Activated CD8-positive, alpha-beta memory T cell treated with anti-CD3 and anti-CD28 coated beads, Interleukin-2, amount 50 U/mL, for 24 hours (primary cell): ENCODE measurements at regions not wholly inside any gene's neighbourhood (a gene's known extent, or its start where the extent isn't known, plus 50 kb on each side); places are given as distances from the start of the nearest gene placed in this dataset.

ENCODE experiments used
- DNase-seq: peaks from one replicate; pipeline ENCODE4 v3.0.0-alpha.2; 2020; ENCODE audit errors: extremely low read depth

- no peak for DNase-seq
Observed at GRCh38 chr18:32621034-32621433, 150.4 kb upstream of the GAREM1 start.

DNA sequence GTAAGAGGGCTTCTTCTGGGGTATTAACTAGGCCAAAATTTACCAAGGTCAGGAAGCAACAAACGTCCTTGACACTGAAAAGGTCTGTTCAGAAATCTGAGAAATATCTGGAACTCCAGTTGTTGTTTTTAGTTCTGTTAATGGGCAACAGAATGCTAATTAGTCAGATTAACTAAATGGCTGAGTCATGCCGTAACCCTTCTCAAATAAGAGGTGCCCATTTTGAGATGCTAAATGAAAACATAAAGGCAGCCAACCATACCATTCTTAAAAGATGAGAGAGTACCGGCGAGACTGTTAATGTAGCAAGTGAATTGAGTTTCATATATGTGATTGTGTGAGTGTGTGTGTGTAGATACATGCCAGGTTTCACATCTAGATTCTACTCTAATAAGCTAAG, 147.9 kb upstream of the GAREM1 start:
- no peak for DNase-seq

GRCh38 chr18:32613821-32614220, 143.1 kb upstream of the GAREM1 start:
- DNase-seq, result no peak

GRCh38 chr18:32612651-32613050, 142.0 kb upstream of the GAREM1 start:
- DNase-seq, result no peak

DNA sequence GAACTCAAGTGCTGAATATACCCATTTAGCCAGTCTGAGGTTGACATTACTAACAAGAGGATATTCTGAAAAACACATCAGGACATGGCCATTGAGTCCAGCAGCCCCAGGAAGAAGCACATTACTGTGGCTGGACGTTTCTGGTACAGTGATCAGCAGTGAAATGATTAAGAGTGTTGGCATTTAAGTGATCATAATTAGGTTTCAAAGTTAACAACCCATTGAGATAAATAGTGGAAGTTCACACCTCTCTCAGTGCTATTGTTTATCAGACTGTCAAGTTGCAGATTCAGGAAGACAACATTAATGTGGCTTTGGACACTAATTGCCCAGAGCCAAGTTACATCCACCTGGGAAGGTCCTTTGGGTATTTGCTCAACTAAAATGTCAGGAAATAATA, 139.5 kb upstream of the GAREM1 start:
- DNase-seq, result no peak

GRCh38 chr18:32607816-32608215, 137.1 kb upstream of the GAREM1 start:
- no peak for DNase-seq

DNA sequence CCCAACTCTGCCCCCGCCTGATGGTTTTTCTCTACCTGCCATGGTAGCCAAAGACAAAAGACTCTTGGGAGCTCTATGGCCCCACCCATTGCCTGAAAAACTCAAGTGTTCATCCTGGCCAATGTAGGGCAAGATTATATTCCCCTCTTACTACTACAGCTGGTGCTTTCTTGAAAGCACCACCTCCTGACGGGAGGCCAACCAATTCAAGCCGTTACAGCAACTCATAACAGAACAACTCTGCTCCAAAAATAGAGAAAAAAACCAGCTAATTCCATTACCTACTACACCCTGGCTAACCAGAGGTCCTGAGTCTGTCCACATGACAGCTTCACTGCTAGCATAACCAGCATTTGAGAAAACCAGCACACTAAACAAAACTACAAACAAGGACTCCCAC, 127.5 kb upstream of the GAREM1 start:
- no peak for DNase-seq

DNA sequence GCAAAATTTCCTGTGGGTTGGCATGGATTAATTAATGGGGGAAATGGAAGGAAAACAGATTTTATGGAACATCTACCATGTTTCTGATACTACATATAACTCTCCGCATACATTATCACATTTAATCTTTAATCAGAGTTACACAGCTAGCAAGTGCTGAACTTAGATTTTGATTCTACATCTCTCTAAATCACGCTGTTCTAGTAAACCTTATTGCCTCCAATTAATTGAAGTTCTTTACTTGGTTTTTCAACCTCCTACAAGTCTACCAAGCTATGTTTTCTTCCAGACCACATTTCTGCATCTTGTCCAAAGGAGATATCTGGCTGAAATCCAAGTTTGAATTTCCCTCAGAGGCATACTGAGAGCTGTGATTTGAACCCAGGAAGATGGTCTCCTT, 125.8 kb upstream of the GAREM1 start:
- DNase-seq, result no peak

- DNase-seq, result no peak
Observed at GRCh38 chr18:32595832-32596231, 125.2 kb upstream of the GAREM1 start.

DNA sequence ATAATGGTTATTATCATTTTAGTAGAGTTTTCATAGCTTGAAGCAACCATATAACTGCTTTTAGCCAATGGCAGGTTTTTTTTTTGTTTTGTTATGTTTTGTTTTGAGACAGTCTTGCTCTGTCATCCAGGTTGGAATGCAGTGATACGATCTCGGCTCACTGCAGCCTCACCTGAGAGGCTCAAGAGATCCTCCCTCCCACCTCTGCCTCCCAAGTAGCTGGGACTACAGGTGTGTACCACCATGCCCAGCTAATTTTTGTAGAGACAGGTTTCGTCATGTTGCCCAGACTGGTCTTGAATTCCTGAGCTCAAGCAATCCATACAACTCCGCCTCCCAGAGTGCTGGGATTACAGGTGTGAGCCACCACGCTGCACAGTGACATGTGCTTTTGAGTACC, 117.5 kb upstream of the GAREM1 start:
- no peak for DNase-seq

DNA sequence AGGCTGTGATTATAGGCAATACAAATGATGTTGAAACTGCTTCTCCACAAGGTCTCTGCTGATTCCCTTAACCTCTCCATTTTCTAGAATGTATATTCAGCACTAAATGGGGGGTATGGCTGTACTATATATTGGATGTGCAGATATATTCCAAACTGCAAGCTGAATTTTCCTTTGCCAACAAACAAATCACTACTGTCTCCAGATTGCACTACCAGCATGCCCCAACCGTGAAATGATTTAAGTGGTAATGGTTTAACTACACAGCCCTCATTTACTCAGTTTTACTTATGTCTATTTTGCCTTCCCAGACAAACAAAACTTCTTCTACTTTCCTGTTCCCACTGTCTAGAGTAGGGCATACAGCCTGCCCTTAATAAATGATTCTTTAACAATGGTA, 112.7 kb upstream of the GAREM1 start:
- DNase-seq, result no peak

DNA sequence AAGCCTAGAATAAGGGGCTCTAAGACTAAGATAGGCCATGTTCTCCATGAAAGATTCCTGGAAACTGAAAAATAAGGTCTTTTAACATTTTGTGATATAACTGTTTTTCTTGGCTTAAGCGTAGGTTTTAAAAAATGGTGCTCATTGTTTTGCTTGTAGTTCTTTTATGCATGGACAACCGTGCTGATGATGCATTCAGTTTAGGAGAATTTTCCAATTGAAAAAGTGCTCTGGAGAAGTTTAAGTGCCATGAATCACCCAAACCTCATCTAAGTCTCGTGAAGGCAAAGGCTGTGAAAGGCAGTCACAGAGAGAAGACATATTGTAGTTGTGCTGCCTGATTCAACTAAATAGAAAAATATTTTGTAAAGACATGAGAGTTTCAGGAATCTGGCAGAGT, 111.8 kb upstream of the GAREM1 start:
- no peak for DNase-seq

DNA sequence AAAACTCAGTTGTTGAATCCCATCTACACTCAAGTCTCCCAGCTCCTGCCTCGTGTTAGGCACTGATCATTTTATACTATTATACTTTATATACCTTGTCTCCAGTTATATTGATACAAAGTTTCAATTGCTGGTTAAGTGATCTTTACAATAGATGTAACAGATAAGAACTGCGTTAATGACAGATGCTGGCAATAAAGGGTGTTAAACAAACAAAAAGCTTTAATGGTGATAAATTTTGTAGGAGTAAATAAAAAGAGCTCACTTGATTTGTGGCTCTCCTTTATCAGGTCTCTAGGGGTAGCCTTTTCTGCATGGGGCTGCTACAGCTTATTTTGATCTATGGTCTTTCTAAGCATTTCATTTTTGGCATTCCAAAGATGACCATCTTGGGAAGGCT, 106.9 kb upstream of the GAREM1 start:
- no peak for DNase-seq

DNA sequence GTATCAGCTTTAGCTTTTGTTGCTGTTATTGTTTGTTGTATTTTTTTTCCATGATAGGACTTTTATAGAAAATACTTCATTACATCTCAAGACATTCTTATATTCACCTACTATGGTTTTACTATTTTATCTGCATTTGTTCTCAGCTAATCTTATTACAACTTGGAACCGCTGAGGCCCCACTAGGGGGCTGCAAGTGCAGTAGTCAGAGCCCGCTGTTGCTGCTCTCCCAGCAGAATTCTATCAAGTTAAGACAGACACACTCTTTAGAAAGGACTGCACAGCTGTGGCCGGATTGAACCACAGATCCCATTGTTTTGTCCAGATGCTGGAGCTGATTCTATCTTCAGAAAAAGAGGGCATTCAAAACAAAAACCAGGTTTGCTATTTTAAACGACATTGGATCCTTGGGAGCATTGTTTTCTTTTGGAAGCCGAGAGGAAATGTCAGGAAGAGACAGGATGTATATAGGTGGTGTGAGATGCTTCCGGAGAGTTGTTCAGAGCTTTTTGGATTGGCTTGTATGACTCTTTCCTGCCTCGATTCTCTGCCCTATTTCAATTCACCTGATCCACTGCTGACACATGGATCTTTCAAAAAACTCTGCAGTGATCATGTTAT, 105.7 kb upstream of the GAREM1 start:
- no peak for DNase-seq

DNA sequence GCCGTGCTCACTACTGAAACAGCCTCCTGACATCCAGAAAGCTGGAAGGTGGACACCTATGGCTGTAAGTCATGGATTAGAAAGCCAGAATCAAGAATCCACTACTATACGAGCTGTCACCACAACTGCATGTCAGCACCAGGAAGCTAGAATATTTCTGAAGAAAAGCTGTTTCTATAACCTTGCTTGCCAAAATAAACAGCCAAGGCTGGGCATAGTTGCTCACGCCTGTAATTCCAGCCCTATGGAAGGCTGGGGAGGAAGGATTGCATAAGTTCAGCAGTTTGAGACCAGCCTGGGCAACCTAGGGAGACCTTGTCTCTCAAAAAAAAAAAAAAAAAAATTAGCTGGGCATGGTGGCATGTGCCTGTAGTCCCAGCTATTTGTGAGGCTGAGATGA, 96.3 kb upstream of the GAREM1 start:
- DNase-seq, result no peak

DNA sequence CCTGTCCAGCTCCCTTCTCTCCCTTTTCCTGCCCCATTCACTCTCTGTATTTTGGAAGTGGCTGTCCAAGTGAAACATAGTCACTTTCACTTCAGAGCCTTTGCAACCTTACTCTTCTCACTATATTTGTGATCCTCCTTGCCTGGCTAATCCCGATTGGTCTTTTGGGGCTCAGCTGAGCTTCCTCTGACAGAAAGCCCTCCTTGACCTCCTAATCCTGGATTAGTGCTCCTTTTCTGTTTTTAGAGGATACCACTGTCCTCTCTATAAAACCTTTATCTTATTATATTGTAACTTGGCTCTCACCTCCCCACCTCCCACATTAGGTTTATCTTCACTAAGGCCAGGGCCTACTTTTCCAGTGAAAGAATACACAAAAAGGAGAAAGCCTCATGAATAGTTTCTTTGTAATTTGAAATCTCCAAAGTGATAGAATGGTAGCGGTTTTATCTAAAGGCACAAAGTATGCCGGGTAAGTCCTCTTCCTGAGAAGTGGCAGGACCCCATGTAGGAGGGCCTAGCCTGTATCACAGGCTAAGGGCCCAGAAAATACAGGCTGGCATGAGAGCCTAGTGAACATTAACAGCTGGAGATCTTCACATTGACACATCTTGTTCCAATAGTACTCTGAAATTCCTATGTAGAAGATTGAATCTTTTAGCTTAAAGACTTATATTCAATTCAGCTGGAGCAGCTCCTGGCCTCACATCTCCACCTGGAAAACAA, 83.1 kb upstream of the GAREM1 start:
- no peak for DNase-seq

DNA sequence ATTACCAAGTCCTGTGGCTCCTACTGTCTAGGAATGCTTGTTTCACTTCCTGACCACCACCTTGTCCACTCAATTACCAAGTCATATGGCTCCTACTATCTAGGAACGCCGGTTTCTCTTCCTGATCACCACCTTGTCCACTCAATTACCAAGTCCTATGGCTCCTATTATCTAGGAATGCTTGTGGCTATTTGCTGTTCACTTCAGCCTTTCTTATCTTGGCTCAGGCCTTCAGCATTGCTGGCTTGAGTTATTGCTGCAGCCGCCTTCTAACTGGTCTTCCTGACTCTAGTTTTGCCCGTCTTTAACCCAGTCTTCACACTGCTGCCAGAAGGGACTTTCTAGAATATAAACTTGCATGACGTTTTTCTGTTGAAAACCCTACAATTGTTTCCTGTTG, 82.5 kb upstream of the GAREM1 start:
- no peak for DNase-seq

DNA sequence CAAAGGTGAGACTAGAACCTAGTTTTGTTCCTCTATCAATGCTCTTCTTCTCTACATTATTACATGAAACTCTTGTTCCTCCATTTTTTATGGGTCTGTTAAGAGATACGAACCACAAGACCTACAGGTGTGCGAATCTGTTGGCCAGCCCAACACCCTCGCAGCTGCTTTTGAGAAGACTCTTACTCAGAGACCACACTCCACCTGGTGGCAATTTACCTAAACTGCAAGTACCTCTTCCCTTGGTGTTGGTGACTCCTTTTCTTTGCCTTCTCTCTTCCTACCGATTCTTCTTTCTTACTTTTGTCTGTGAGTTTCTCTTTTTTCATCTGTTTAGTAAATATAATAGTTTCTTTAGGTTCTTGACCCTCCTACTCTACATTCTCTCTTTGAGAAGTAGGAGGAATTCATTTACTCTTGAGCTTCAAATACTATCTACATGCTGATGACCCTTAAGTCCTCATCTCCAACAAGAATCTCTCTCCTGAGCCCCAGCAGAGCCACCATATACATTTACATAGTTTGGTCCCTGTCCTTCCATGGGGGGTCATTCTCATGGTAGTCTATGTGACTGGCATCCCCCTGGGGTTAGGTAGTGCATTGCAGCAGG, 81.8 kb upstream of the GAREM1 start:
- DNase-seq, result peak; percentile 31

DNA sequence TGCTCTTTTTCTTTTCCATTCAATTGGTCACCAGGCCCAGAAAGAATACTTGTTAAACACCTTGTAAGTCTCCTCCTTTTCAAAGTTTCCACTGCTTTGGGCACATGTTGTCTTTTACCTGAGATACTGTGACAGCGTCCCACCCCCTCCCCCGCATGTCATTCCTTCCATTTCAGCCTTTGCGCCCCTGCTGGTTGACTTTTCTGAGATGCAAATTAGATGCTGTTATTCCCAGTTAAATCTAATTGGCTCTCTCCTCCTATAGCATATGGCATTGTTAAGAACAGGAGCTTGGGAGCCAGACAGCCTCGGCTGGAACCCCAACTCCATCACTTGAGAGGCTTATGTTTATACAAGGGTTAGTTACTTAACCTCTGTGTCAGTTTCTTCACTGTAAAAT, 80.3 kb upstream of the GAREM1 start:
- DNase-seq, result no peak

DNA sequence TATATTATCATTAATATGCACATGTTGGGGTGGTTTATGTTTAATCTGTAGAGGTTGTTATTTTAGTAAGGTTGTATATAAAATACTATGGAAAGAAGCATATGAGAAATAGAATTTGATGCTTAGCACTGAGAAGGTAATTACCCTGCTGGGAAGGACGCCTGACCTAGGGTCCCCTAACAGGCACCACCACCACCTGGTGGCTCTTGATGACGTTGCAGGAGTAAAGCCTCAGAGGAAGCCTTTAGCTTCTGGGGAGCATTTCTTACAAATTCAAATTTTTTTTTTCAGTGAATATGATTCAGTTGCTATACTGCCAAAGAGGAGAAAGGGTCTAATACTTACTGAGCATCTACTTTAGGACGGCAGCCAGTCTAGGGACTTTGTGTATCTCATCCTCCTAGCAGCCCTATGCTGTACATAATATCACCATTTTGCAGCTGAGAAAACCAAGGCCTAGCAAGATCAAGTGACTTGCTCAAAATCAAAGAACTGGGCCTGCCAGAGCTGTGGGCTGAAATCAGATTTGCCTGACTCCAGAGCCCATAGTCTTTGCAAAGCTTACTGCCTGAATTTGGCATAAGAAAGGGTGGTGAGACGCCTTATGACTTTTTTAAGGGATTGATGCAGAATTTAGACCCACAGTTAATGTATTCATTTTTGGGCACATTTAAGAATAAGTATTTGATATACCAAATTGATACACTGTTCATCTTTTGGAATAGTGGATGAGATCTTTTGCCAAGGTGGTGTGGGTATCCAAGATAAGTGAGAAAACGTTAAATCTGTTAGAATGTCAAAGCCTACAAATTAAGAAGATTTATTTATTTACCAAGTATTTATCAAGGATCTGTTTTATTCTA, 78.8 kb upstream of the GAREM1 start:
- no peak for DNase-seq

DNA sequence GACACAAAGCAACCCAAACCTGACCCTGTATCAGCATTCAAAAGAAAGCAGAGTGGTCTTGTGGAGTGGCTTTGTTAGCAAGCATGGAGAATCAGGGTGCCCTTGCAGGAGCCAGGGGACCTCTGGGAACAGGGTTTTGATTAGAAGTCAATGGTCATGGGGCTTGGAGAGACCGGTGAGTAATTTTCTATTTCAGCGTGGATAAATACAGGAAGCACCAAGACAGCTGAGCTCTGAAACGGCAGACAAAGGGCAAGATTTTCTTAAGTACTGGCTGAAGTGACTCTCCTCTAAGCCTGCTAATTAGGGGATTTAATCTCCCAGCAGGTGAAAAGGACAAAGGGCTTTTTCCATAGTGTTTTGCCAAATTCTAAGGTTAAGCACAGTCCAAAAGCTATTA, 78.0 kb upstream of the GAREM1 start:
- no peak for DNase-seq

DNA sequence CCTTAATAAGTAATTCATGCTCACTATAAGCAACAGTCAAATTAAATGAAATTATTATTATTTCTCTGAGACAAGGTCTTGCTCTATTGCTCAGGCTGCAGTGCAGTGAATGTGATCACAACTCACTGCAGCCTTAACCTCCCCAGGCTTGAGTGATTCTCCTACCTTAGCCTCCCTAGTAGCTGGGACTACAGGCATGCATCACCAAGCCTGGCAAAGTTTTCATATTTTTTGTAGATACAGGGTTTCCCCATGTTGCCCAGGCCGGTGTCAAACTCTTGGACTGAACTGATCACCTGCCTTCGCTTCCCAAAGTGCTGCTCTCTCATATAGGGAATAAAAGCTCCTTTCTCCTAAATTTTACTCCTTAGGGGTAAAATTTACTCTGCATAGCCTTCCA, 74.9 kb upstream of the GAREM1 start:
- no peak for DNase-seq

DNA sequence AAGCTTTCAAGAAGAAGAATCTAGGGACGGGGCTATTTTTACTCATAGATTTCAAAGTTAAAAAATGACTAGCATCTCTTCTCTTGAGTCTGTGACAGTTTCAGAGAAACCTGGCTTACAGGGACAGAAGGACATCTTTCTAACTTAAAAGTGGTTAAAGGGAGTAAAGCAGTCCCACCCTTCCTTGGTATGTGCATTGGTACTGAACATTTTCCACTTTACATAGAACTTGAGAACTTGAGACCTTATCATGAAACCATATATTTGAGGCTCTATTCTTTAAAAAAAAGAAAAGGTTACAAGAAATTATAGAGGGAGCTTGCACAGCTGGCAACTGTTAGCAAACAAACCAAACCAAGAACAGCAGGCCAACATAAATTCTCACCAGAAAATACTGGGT, 73.4 kb upstream of the GAREM1 start:
- no peak for DNase-seq
